Fibroblast of lung (primary cell): ENCODE measurements at regions not wholly inside any gene's neighbourhood (a gene's known extent, or its start where the extent isn't known, plus 50 kb on each side); places are given as distances from the start of the nearest gene placed in this dataset.
A peak's percentile ranks its signal among the peaks of the same experiment; 100 is the strongest.

Experiments
- DNase-seq, 2 donors: peaks; one replicate each; pipeline versions ENCODE4 v3.0.0 to v3.0.0-alpha.2; 2010; ENCODE audit warnings: low read depth in 2 of 2
- H2AFZ ChIP-seq: 2 replicates; pipeline ENCODE4 v1.5.1; 2012; ENCODE audit warnings: low read length, control low read depth, inconsistent platforms
- H3K27ac ChIP-seq: 2 replicates; pipeline ENCODE4 v1.5.1; 2011; ENCODE audit warnings: low read length, control low read depth; ENCODE audit not compliant: insufficient read depth
- H3K27me3 ChIP-seq: 2 replicates; pipeline ENCODE4 v1.5.1; 2011; ENCODE audit warnings: mild to moderate bottlenecking, low read length; ENCODE audit not compliant: control insufficient read depth, insufficient read depth
- H3K36me3 ChIP-seq: 2 replicates; pipeline ENCODE4 v1.5.1; 2011; ENCODE audit warnings: low read length; ENCODE audit not compliant: control insufficient read depth, insufficient read depth
- H3K4me1 ChIP-seq: 2 replicates; pipeline ENCODE4 v1.5.1; 2011; ENCODE audit warnings: low read length; ENCODE audit not compliant: control insufficient read depth, insufficient read depth; ENCODE audit errors: extremely low read depth
- H3K4me2 ChIP-seq: 2 replicates; pipeline ENCODE4 v1.5.1; 2011; ENCODE audit warnings: low read length, control low read depth; ENCODE audit not compliant: insufficient read depth; ENCODE audit errors: extremely low read depth
- H3K4me3 ChIP-seq, 4 experiments: fragments of 200-600 bp in 1 of 4; sonication (generic) in 1 of 4; replicated peaks in 1 of 4; 2 replicates each; pipeline ENCODE4 v1.5.1; 2011 to 2016; ENCODE audit warnings: low read length in 4 of 4, low read depth in 3 of 4, mild to moderate bottlenecking in 3 of 4, control low read depth in 2 of 4, inconsistent platforms in 1 of 4, mixed read lengths in 1 of 4; ENCODE audit not compliant: insufficient read depth in 1 of 4; ENCODE audit errors: control extremely low read depth in 1 of 4
- H3K79me2 ChIP-seq: 2 replicates; pipeline ENCODE4 v1.5.1; 2012; ENCODE audit warnings: mild to moderate bottlenecking, low read length, inconsistent platforms; ENCODE audit not compliant: control insufficient read depth, insufficient read depth
- H3K9ac ChIP-seq: 2 replicates; pipeline ENCODE4 v1.5.1; 2011; ENCODE audit warnings: mild to moderate bottlenecking, low read length, control low read depth; ENCODE audit not compliant: insufficient read depth
- H3K9me3 ChIP-seq: 2 replicates; pipeline ENCODE4 v1.5.1; 2012; ENCODE audit warnings: low read depth, low read length; ENCODE audit not compliant: control insufficient read depth, insufficient read depth
- H4K20me1 ChIP-seq: 2 replicates; pipeline ENCODE4 v1.5.1; 2011; ENCODE audit warnings: low read length; ENCODE audit not compliant: control insufficient read depth, insufficient read depth; ENCODE audit errors: extremely low read depth
- CTCF ChIP-seq, 2 donors: IDR thresholded peaks in 1 of 2; conservative IDR thresholded peaks in 1 of 2; 1 replicate in 1 of 2; 2 replicates in 1 of 2; pipeline ENCODE4 v1.5.1; 2011 to 2012; ENCODE audit warnings: low read length in 2 of 2, control low read depth in 1 of 2, inconsistent platforms in 1 of 2, low read depth in 1 of 2, mild to moderate bottlenecking in 1 of 2
- EZH2 ChIP-seq: IDR thresholded peaks from 2 replicates; pipeline ENCODE4 v1.5.1; 2012; ENCODE audit warnings: low read length, control low read depth, mild to moderate bottlenecking; ENCODE audit errors: missing control alignments

- Histone ChIP-seq H3K27ac (no peak overlapping the region), H3K9me3 (no peaks in the 10 kb centered on the region), H3K9ac (no peak overlapping the region), H3K36me3 (no peaks in the 10 kb centered on the region), H2AFZ (no peak overlapping the region), H3K79me2 (no peaks in the 10 kb centered on the region), H3K4me1 (peaks cover 15% of the 10 kb centered on the region), H3K27me3 (no peaks in the 10 kb centered on the region), H3K4me2 (peak overlapping the region; percentile 13), H3K4me3 (no peak overlapping the region), H4K20me1 (no peaks in the 10 kb centered on the region)
- DNase-seq, result peak; percentile 86 to 87
- TF ChIP-seq EZH2, result no peak
- no peak for TF ChIP-seq CTCF (conservative IDR thresholded peaks at IDR 0.05 in 1 of 2, IDR thresholded peaks at IDR 0.05 in 1 of 2; ENCODE audit: low read depth in 1 of 2, low read length in 2 of 2)
Observed at GRCh38 chr5:145484158-145484557, 351.0 kb downstream of the PRELID2 start.

GRCh38 chr5:145483212-145483611 lies 351.9 kb downstream of the PRELID2 start:
- Histone ChIP-seq H2AFZ (no peak overlapping the region), H3K4me3 (no peak overlapping the region), H3K79me2 (no peaks in the 10 kb centered on the region), H3K4me2 (peak overlapping the region; percentile 13), H3K4me1 (peaks cover 21% of the 10 kb centered on the region), H3K27ac (no peak overlapping the region), H3K36me3 (no peaks in the 10 kb centered on the region), H3K9ac (no peak overlapping the region), H3K9me3 (no peaks in the 10 kb centered on the region), H4K20me1 (no peaks in the 10 kb centered on the region), H3K27me3 (no peaks in the 10 kb centered on the region)
- peak; percentile 40 to 74 for DNase-seq
- TF ChIP-seq EZH2 (no peak), CTCF (conservative IDR thresholded peaks at IDR 0.05 in 1 of 2, IDR thresholded peaks at IDR 0.05 in 1 of 2; ENCODE audit: low read depth in 1 of 2, low read length in 2 of 2) (no peak)

- Histone ChIP-seq H3K9me3 (no peaks in the 10 kb centered on the region), H3K4me1 (peaks cover 21% of the 10 kb centered on the region), H2AFZ (no peak overlapping the region), H3K79me2 (no peaks in the 10 kb centered on the region), H3K4me3 (no peak overlapping the region), H3K4me2 (no peak overlapping the region), H4K20me1 (no peaks in the 10 kb centered on the region), H3K27ac (no peak overlapping the region), H3K27me3 (no peaks in the 10 kb centered on the region), H3K36me3 (no peaks in the 10 kb centered on the region), H3K9ac (no peak overlapping the region)
- peak in 1 of 2 donors; percentile 43 for DNase-seq
- TF ChIP-seq EZH2 (no peak), CTCF (conservative IDR thresholded peaks at IDR 0.05 in 1 of 2, IDR thresholded peaks at IDR 0.05 in 1 of 2; ENCODE audit: low read depth in 1 of 2, low read length in 2 of 2) (no peak)
Observed at GRCh38 chr5:145479857-145480256, 355.3 kb downstream of the PRELID2 start.
